Activated T-cell treated with anti-CD3 and anti-CD28 coated beads, Interleukin-2, amount 50 U/mL, for 72 hours (primary cell): ENCODE measurements at regions not wholly inside any gene's neighbourhood (a gene's known extent, or its start where the extent isn't known, plus 50 kb on each side); places are given as distances from the start of the nearest gene placed in this dataset.
"Not testable (repeated sequence)": the region's sequence is repeated elsewhere in the genome, so short reads cannot be mapped to it uniquely, and the experiment has no call there.

Experiments used
- ATAC-seq, 2 donors: fragments of 150-1000 bp; cut with Tn5 transposase; replicated peaks in 1 of 2; 2 replicates each; pipeline ENCODE4 v1.10.0; 2021; ENCODE audit warnings: moderate library complexity in 2 of 2, mild to moderate bottlenecking in 1 of 2
- DNase-seq, 2 donors: peaks; one replicate each; pipeline ENCODE4 v3.0.0; 2021 to 2022; ENCODE audit warnings: mixed read lengths in 1 of 2
- H3K27ac Mint-ChIP-seq: one replicate; pipeline ENCODE4 v1.8.0; 2022; ENCODE audit warnings: mild to moderate bottlenecking, moderate library complexity, mixed read lengths
- H3K27me3 Mint-ChIP-seq: one replicate; pipeline ENCODE4 v1.8.0; 2022; ENCODE audit warnings: low read depth, mixed read lengths
- H3K36me3 Mint-ChIP-seq, 2 donors: one replicate each; pipeline ENCODE4 v1.8.0; 2022; ENCODE audit warnings: mixed read lengths in 2 of 2, mild to moderate bottlenecking in 1 of 2; ENCODE audit not compliant: insufficient read depth in 2 of 2
- H3K4me1 Mint-ChIP-seq: one replicate; pipeline ENCODE4 v1.8.0; 2022; ENCODE audit warnings: low read depth, mixed read lengths
- H3K4me3 Mint-ChIP-seq, 2 donors: one replicate each; pipeline ENCODE4 v1.8.0; 2022; ENCODE audit warnings: mild to moderate bottlenecking in 2 of 2, mixed read lengths in 2 of 2, moderate library complexity in 2 of 2
- H3K9me3 Mint-ChIP-seq, 2 donors: one replicate each; pipeline ENCODE4 v1.8.0; 2022; ENCODE audit warnings: mixed read lengths in 2 of 2

DNA sequence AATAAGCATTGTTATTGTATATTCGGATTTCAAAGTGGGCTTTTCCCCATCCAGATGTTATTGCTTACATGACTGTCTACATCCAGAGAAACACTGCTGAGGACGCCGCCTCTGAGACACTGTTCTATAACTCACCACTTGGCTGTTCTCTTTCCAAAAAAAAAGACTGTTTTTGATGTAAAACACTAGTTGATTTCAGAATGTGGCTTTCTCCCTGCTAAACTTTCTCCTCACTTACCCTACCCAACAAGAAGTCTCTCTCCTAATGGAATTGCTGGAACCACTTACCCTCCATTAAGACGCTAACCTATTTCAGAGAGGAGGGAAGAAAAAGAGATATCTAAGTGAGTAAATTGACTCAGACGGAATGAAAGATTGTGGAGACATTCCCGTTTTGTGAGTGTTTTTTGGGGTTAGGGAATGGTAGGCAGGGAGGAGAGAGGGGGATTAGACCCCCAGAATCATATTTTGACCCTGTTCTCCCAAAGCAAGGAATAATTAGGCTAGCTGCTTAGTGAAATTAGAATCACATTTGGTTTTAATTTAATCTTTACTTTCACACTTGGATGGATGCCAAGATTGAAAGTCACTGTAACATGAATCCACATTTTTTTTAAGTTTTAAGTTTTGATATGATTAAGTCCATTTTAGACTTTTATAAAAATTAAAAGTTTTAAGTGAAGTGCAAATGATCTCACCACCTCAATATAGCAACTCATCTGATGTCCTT is 174.9 kb downstream of the CHIC2 start:
- DNase-seq: no peak
- no peaks in the 10 kb centered on the region for H3K27me3 Mint-ChIP-seq
- no peak overlapping the region for H3K4me3 Mint-ChIP-seq
- no peaks in the 10 kb centered on the region for H3K36me3 Mint-ChIP-seq
- peaks cover 5% of the 10 kb centered on the region for H3K4me1 Mint-ChIP-seq
- no peaks in the 10 kb centered on the region for H3K9me3 Mint-ChIP-seq
- no peak overlapping the region for H3K27ac Mint-ChIP-seq
- ATAC-seq: no peak

DNA sequence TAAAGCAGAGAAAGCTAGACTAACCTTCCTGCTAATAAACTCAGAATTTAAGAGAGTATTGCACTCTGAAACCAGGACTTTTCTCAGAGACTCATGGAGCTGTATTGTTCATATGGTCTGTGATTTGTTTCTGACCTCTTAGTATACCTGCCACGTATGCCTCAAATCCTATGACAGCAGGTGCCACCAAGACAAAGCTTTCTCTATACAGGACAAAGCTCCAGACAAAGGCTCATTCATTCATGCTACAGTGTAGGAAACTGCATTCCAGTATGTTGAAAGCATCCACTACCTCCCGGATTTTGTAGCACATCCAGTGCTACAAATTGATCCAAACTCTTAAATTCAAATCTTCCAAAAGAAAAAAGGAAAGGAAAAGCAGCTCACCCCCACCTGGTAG is 178.3 kb downstream of the CHIC2 start:
- no peak overlapping the region for H3K4me3 Mint-ChIP-seq
- no peaks in the 10 kb centered on the region for H3K9me3 Mint-ChIP-seq
- no peaks in the 10 kb centered on the region for H3K4me1 Mint-ChIP-seq
- no peaks in the 10 kb centered on the region for H3K36me3 Mint-ChIP-seq
- DNase-seq (no peak), ATAC-seq (no peak)
- no peaks in the 10 kb centered on the region for H3K27me3 Mint-ChIP-seq
- no peak overlapping the region for H3K27ac Mint-ChIP-seq

DNA sequence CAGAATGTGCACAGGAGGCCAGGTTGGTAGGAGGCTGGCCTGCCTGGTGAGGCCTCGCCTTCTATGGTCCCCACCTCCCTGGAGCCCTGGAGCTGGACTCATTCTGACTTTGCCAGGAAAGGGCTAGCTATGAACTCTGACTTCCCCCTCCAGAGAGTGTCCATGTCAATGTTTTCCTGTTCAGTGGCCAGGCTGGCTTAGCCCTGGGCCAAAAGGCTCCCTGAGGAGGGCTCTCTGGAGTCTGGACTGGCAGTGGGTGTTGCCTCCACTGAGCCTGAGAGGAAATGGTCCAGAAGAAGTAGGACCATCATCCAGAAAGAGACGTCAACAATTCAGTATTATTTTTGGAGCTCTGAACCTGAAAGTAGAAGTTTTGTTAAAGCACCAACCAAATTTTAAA is 178.7 kb downstream of the CHIC2 start:
- H3K27me3 Mint-ChIP-seq: no peaks in the 10 kb centered on the region
- ATAC-seq (no peak), DNase-seq (no peak)
- H3K36me3 Mint-ChIP-seq: no peaks in the 10 kb centered on the region
- H3K9me3 Mint-ChIP-seq: no peaks in the 10 kb centered on the region
- no peak overlapping the region for H3K27ac Mint-ChIP-seq
- no peaks in the 10 kb centered on the region for H3K4me1 Mint-ChIP-seq
- H3K4me3 Mint-ChIP-seq: no peak overlapping the region

DNA sequence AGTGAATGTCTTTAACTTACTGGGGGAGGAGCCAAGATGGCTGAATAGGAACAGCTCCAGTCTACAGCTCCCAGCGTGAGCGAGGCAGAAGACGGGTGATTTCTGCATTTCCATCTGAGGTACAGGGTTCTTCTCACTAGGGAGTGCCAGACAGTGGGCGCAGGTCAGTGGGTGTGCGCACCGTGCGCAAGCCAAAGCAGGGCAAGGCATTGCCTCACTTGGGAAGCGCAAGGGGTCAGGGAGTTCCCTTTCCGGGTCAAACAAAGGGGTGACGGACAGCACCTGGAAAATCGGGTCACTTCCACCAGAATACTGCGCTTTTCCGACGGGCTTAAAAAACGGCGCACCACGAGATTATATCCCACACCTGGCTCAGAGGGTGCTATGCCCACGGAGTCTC is 187.3 kb downstream of the CHIC2 start:
- not testable (repeated sequence) for H3K27me3 Mint-ChIP-seq, H3K27ac Mint-ChIP-seq, H3K36me3 Mint-ChIP-seq, H3K9me3 Mint-ChIP-seq, H3K4me3 Mint-ChIP-seq, DNase-seq, ATAC-seq, H3K4me1 Mint-ChIP-seq

DNA sequence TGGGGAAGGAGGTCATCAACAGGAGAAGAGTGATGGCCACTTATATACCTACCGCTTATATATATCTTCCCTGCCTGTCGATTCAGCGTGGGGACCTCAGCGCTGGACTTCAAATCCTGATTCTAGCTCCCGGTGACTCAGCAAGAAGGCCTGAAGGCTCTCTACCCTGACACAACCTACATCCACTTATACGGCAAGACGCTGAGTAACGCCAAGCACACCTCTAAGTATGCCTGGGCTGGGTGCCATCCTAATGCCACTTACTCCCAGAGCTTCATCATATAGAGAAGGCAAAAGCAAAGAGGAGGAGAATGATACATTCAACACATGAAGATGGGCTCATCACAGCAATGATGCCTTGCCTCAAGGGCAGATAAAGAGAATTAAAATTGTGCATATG is 198.3 kb downstream of the CHIC2 start:
- Mint-ChIP-seq H3K4me3 (no peak overlapping the region), H3K4me1 (no peaks in the 10 kb centered on the region), H3K36me3 (no peaks in the 10 kb centered on the region), H3K27ac (no peak overlapping the region), H3K27me3 (peaks cover 23% of the 10 kb centered on the region), H3K9me3 (no peaks in the 10 kb centered on the region)
- DNase-seq (no peak), ATAC-seq (no peak)

DNA sequence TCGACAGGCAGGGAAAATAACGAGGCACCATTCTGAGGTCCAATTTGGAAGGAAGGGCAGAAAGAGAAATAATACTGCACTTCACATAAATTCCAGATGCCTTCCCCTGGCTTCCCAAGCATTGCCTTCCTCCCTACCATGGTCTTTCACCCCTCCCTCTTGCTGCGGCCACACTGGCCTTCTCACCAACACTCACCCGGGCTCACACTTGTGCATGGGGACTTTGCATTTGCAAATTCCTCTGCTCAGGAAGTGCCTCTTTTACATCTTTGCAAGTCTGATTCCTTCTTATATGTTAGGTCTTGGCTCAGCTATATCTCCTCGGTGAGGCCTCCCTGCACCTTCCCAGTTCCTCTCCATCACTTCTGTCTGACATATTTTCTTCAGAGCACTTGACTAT is 199.4 kb downstream of the CHIC2 start:
- Mint-ChIP-seq H3K27ac (no peak overlapping the region), H3K4me1 (no peaks in the 10 kb centered on the region), H3K36me3 (no peaks in the 10 kb centered on the region), H3K4me3 (no peak overlapping the region), H3K9me3 (no peaks in the 10 kb centered on the region), H3K27me3 (peaks cover 23% of the 10 kb centered on the region)
- ATAC-seq (no peak), DNase-seq (no peak)

DNA sequence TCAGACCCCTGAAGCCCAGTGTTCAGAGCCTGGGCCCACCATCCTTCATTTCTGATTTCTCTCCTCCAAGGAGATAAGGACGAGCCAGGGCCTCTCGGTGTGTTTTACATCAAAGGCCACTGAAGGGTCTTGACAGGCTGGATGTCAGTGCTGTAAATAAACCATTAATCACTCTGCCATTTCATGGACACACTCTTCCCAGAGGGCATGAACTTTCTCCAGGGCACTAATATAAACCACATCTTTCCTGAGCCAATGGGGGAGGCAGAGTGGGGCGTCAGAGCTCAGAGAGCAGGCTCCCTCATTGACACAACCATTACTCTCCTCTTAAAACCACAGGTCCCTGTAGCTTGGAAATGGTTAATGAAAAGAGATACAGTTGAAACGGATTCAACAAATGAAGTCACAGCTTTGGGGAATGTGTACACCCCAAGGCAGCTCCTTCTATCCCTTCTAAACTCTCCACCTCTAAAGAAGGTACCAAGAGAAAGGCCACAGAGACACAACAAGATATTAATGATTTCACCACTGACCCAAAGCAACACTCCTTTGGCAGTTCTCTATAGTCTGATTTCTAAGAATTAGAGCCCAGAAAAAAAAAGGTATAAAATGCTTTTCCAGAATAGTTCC is 200.6 kb downstream of the CHIC2 start:
- H3K36me3 Mint-ChIP-seq: no peaks in the 10 kb centered on the region
- no peak overlapping the region for H3K4me3 Mint-ChIP-seq

DNA sequence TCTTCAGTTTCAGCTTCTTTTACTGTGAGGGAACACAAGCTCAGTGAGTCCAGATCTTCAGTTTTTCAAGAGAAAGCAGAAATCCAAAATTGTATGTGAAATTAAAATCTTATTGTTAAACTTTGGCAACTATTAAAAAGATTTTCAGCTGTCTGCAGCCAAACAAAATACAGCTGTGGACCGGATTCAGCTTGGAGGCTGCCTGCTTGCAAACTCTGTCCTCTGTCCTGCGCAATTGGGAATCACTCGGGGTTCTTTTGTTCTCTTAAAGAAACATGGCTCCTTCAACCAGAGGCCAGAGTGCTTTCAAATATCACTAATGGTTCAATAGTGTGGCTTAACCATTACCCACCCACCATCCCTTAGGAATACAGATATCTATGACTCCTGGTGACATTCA is 201.2 kb downstream of the CHIC2 start:
- Mint-ChIP-seq H3K36me3 (no peaks in the 10 kb centered on the region), H3K27ac (no peak overlapping the region), H3K27me3 (peaks cover 24% of the 10 kb centered on the region), H3K9me3 (no peaks in the 10 kb centered on the region), H3K4me3 (no peak overlapping the region), H3K4me1 (no peaks in the 10 kb centered on the region)
- no peak for ATAC-seq
- no peak for DNase-seq

More for the DNA sequence above, 200.6 kb downstream of the CHIC2 start:
- DNase-seq (no peak), ATAC-seq (no peak)
- Mint-ChIP-seq H3K9me3 (no peaks in the 10 kb centered on the region), H3K27me3 (peaks cover 24% of the 10 kb centered on the region), H3K27ac (no peak overlapping the region), H3K4me1 (no peaks in the 10 kb centered on the region)

DNA sequence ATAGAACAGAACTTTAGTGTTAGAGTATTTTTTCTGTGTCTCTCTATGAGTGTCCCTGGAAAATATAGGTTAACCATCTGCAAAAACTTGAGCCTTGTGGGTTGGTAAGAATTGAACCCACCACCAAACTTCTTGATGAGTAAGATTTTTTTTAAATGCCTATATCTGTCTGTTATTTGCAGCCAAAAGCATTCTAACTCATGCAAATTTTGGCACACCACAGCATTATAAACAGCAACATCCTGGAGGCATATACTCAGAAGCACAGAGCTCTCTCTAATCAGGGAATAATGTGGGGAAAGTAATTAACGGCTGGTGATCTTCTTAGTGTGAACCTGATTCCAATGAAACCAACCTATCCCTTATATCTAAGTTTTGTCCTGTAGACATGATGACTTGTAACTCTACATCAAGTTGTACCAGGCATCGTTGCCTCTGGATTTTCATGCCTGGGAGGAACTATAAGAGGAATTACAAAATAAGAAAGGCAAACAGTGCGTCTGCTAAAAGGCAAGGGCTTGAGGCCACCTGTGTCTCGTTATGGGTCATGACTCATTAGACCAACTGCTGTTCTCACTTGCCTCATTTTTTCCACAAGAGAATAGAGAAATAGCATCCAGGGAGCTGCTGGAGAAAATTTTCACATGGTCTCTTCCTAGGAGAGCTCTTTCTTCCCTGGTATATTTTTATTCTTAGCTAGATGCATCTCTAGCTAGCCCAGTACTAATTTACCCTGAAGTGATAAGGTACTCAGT is 202.4 kb downstream of the CHIC2 start:
- Mint-ChIP-seq H3K4me3 (no peak overlapping the region), H3K4me1 (no peaks in the 10 kb centered on the region), H3K36me3 (no peaks in the 10 kb centered on the region), H3K9me3 (no peaks in the 10 kb centered on the region), H3K27ac (no peak overlapping the region), H3K27me3 (peaks cover 21% of the 10 kb centered on the region)
- ATAC-seq (no peak), DNase-seq (no peak)

DNA sequence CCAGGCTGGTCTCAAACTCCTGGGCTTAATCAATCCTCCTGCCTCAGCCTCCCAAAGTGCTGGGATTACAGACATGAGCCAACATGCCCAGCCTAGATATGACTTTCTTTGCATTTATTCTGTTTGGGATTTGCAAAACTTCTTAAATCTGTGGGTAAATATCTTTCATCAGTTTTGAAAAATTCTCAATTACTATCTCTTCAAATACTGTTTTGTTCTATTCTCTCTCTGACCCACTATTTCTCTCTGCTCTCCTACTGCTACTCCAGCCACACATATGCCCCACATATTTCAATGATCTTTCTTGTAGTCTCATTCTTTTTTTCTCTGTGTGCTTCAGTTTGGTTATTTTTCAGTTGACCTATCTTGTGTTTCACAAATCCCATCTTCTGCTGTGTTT is 205.1 kb downstream of the CHIC2 start:
- ATAC-seq (no peak), DNase-seq (no peak)
- Mint-ChIP-seq H3K27ac (no peak overlapping the region), H3K4me3 (no peak overlapping the region), H3K4me1 (no peaks in the 10 kb centered on the region), H3K36me3 (no peaks in the 10 kb centered on the region), H3K9me3 (no peaks in the 10 kb centered on the region), H3K27me3 (peaks cover 22% of the 10 kb centered on the region)

DNA sequence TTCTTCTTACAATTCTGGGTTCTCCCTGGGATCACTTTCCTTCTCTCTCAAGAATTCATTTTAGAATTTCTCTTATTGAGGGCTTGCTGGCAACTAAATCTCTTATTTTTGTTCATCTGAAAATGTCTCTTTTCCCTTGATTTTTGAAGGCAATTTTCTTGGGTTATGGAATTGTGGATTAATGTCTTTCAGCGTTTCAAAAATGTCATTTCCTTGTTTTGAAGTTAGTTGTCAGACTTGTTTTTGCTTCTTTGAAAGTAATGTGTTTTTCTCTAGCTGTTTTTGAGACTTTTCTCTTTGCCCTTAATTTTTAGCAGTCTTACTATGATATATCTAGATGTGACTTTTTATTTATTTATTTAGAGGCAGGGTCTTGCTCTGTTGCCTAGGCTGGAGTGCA is 205.7 kb downstream of the CHIC2 start:
- no peak overlapping the region for H3K4me3 Mint-ChIP-seq
- ATAC-seq: no peak
- no peaks in the 10 kb centered on the region for H3K9me3 Mint-ChIP-seq

DNA sequence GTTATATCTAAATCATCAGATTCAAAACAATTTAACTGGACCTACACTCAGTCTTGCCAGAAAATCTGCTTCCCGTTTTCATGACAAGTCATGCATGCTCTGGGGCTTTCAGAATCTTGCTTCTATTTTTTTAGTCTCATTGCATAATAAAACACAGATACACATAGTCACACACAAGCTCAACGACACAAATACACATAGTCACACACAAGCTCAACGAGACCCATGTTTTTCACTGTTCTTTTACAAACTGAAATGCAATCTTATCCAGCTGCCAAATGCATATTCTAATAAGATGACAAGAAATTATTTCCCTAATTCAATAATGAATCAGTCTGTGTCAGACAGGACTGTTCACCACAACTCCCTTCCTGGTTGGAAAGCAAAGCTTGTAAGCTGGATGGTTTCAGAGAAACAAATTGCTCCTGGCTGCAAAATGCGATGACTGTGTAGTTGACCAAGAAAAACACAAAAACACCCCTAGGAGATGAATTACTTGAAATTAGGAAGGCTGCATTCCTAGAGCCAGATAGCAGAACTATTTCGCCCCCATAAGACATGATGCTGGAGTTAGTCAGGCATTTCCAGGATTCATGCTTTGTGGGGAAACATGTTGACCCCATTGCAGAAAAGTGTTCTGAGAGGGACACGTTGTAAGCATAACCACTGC is 208.7 kb downstream of the CHIC2 start:
- H3K4me1 Mint-ChIP-seq: no peaks in the 10 kb centered on the region
- no peak overlapping the region for H3K27ac Mint-ChIP-seq
- H3K27me3 Mint-ChIP-seq: peaks cover 30% of the 10 kb centered on the region
- ATAC-seq (no peak), DNase-seq (no peak)
- H3K36me3 Mint-ChIP-seq: no peaks in the 10 kb centered on the region
- no peak overlapping the region for H3K4me3 Mint-ChIP-seq
- no peaks in the 10 kb centered on the region for H3K9me3 Mint-ChIP-seq

More for the DNA sequence above, 205.7 kb downstream of the CHIC2 start:
- Mint-ChIP-seq H3K4me1 (no peaks in the 10 kb centered on the region), H3K36me3 (no peaks in the 10 kb centered on the region), H3K27ac (no peak overlapping the region), H3K27me3 (peaks cover 22% of the 10 kb centered on the region)
- DNase-seq: no peak

DNA sequence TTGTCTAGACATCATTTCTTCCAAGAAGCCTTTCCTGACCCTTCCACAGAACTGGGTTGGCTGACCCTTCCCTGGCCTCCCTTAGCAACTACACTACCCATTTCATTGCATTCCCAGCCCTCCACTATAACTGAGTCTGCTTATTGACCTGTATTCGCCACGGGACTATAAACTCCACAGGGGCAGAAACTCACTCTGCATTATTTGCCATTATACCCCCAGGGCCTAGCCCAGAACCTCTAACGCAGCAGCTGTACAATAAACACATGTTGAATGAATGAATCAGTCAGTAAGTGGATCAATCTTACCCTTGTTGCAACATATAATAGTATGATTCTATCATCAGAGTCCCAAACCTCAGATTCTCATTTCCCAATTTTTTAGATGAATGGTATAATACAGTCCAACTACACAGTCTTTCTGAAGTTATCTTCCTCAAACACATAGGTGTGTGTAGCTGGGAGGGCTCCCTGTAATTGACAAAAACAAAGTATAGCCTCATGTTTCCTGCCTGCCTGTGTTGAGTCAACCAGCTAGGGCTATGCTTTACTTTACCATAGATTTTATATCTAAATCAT is 209.3 kb downstream of the CHIC2 start:
- peaks cover 27% of the 10 kb centered on the region for H3K27me3 Mint-ChIP-seq
- no peaks in the 10 kb centered on the region for H3K36me3 Mint-ChIP-seq
- DNase-seq (no peak), ATAC-seq (no peak)
- no peaks in the 10 kb centered on the region for H3K4me1 Mint-ChIP-seq
- no peak overlapping the region for H3K4me3 Mint-ChIP-seq
- H3K9me3 Mint-ChIP-seq: no peaks in the 10 kb centered on the region
- H3K27ac Mint-ChIP-seq: no peak overlapping the region
